Thymus (tissue), 11 donors: ENCODE measurements at regions not wholly inside any gene's neighbourhood (a gene's known extent, or its start where the extent isn't known, plus 50 kb on each side); places are given as distances from the start of the nearest gene placed in this dataset.

Source experiments
- DNase-seq, 9 donors: peaks; one replicate each; pipeline ENCODE4 v3.0.0-alpha.2; 2013; ENCODE audit warnings: low spot score in 9 of 9, low read depth in 6 of 9, missing footprints in 1 of 9
- H3K27ac ChIP-seq, 2 donors: one replicate each; pipeline ENCODE4 v1.5.1; 2013; ENCODE audit warnings: control low read depth in 1 of 2, low read depth in 1 of 2, low read length in 1 of 2, mild to moderate bottlenecking in 1 of 2, moderate library complexity in 1 of 2
- H3K27me3 ChIP-seq, 2 donors: one replicate each; pipeline ENCODE4 v1.5.1; 2013; ENCODE audit warnings: low read length in 1 of 2; ENCODE audit not compliant: control insufficient read depth in 2 of 2, insufficient read depth in 1 of 2
- H3K36me3 ChIP-seq, 2 donors: one replicate each; pipeline ENCODE4 v1.5.1; 2013; ENCODE audit warnings: low read length in 1 of 2, mild to moderate bottlenecking in 1 of 2, moderate library complexity in 1 of 2; ENCODE audit not compliant: control insufficient read depth in 2 of 2, insufficient read depth in 2 of 2
- H3K4me1 ChIP-seq, 2 donors: one replicate each; pipeline ENCODE4 v1.5.1; 2013; ENCODE audit warnings: low read length in 2 of 2; ENCODE audit not compliant: control insufficient read depth in 2 of 2, insufficient read depth in 2 of 2
- H3K4me3 ChIP-seq, 2 donors: one replicate each; pipeline ENCODE4 v1.5.1; 2013; ENCODE audit warnings: low read length in 2 of 2, control low read depth in 1 of 2, mild to moderate bottlenecking in 1 of 2
- H3K9me3 ChIP-seq, 2 donors: one replicate each; pipeline ENCODE4 v1.5.1; 2013; ENCODE audit warnings: low read length in 1 of 2, mild to moderate bottlenecking in 1 of 2; ENCODE audit not compliant: control insufficient read depth in 2 of 2, insufficient read depth in 1 of 2
- WGBS: extraction: QIAGEN DNeasy Blood & Tissue Kit; methylation state at CpG from one replicate; pipeline ENCODE4 v1.1.7; 2013; 5-methylcytosine and 5-hydroxymethylcytosine counted together
- donor health status: healthy.

GRCh38 chr11:70824605-70825245 is 426.4 kb downstream of the CTTN start:
- DNase-seq, result no peak
- WGBS, result 28% methylated on average over 17 of the region's 17 CpGs
- H3K9me3 ChIP-seq, result no peaks in the 10 kb centered on the region
- no peaks in the 10 kb centered on the region for H3K36me3 ChIP-seq
- H3K4me1 ChIP-seq, result no peaks in the 10 kb centered on the region
- H3K27me3 ChIP-seq, result peaks cover 6 to 37% of the 10 kb centered on the region in 2 donors
- no peak overlapping the region for H3K4me3 ChIP-seq
- H3K27ac ChIP-seq, result no peak overlapping the region

- Histone ChIP-seq H3K27me3 (peaks cover 6 to 37% of the 10 kb centered on the region in 2 donors), H3K9me3 (no peaks in the 10 kb centered on the region), H3K27ac (no peak overlapping the region), H3K36me3 (no peaks in the 10 kb centered on the region), H3K4me3 (no peak overlapping the region), H3K4me1 (no peaks in the 10 kb centered on the region)
- WGBS, result 63% methylated on average over 21 of the region's 21 CpGs
- DNase-seq, result no peak
These were observed 426.4 kb downstream of the SHANK2 start for GRCh38 chr11:70825893-70826540.

- Histone ChIP-seq H3K36me3 (no peaks in the 10 kb centered on the region), H3K27ac (no peak overlapping the region), H3K9me3 (no peaks in the 10 kb centered on the region), H3K4me1 (no peaks in the 10 kb centered on the region), H3K4me3 (no peak overlapping the region), H3K27me3 (peaks cover 6 to 37% of the 10 kb centered on the region in 2 donors)
- no peak for DNase-seq
- 24% methylated on average over 35 of the region's 35 CpGs for WGBS
These were observed 425.6 kb downstream of the SHANK2 start for GRCh38 chr11:70826541-70827335.

GRCh38 chr11:70828593-70829082 is 423.7 kb downstream of the SHANK2 start:
- Histone ChIP-seq H3K27me3 (peaks cover 6 to 36% of the 10 kb centered on the region in 2 donors), H3K36me3 (no peaks in the 10 kb centered on the region), H3K4me3 (no peak overlapping the region), H3K9me3 (no peaks in the 10 kb centered on the region), H3K4me1 (no peaks in the 10 kb centered on the region), H3K27ac (no peak overlapping the region)
- WGBS, result 93% methylated on average over 20 of the region's 20 CpGs
- no peak for DNase-seq

DNA sequence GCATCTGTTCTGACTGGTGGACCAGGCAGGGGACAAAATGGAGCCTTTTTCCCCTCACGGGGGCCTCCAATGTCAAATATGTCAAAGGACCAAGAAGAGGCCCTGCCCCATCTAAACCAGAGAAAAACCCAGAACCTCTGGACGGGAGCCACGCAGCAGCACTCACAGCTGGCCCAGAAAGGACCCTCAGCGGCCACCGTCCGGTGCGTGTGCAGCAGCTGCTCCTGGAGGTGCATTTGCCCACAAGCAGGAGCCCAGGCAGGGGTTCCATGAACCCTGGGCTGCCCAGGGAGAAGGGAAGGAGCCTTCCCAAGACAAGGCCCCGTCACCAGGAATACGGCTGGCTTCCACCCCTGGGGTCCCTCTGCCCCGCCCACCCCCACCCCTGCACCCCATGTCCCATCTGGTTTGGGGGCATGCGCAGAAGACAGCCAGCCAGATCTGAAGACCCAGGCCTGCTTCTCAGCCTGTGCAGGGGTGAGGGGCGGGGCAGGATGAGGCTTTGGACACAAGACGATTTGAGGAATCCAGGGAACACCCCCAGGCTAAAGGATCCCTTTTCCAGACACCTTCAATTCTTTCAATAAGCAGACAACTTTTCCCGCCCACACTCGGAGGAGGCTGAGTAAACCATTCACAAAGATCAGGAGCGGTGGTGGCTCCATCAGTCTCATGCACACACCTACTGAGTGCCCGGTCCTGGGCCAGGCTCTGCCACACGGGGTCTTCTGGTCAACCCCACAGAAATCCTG is 423.1 kb downstream of the SHANK2 start:
- Histone ChIP-seq H3K9me3 (no peaks in the 10 kb centered on the region), H3K27ac (no peak overlapping the region), H3K36me3 (no peaks in the 10 kb centered on the region), H3K27me3 (peaks cover 6 to 30% of the 10 kb centered on the region in 2 donors), H3K4me1 (no peaks in the 10 kb centered on the region), H3K4me3 (no peak overlapping the region)
- 95% methylated on average over 18 of the region's 18 CpGs for WGBS
- no peak for DNase-seq

DNA sequence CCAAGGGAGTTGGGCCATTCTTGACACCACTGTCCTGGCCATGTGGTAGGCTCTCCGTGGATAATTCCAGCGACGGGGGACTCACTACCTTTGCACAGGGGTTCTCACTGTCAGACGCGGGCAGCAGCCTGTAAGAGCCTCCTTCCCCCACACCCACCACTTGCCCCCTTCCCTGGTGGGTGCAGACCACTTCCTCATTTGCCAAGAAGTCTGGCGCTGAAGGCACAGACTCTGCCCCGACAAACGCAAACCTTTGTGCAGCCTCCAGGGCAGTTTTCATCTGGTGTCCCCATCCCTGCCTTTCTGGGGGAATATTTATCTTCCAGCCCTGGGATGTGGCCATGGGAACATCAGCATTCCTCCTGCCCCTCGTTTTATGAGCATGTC is 422.5 kb downstream of the SHANK2 start:
- WGBS, result 30% methylated on average over 9 of the region's 9 CpGs
- H3K4me3 ChIP-seq, result no peak overlapping the region
- H3K9me3 ChIP-seq, result no peaks in the 10 kb centered on the region
- no peaks in the 10 kb centered on the region for H3K36me3 ChIP-seq
- H3K27me3 ChIP-seq, result peaks cover 6 to 24% of the 10 kb centered on the region in 2 donors
- H3K27ac ChIP-seq, result no peak overlapping the region
- no peak for DNase-seq
- H3K4me1 ChIP-seq, result no peaks in the 10 kb centered on the region

- H3K27me3 ChIP-seq, result peaks cover 0 to under 1% of the 10 kb centered on the region in 2 donors
These were observed 419.4 kb downstream of the SHANK2 start for GRCh38 chr11:70833011-70833410.

GRCh38 chr11:70833554-70833953 is 418.8 kb downstream of the SHANK2 start:
- WGBS, result 69% methylated on average over 5 of the region's 5 CpGs
- H3K27ac ChIP-seq, result no peak overlapping the region
- H3K4me1 ChIP-seq, result no peaks in the 10 kb centered on the region

More at GRCh38 chr11:70833011-70833410, 419.4 kb downstream of the SHANK2 start:
- 95% methylated on average over 11 of the region's 11 CpGs for WGBS
- no peaks in the 10 kb centered on the region for H3K36me3 ChIP-seq
- H3K4me3 ChIP-seq, result no peak overlapping the region
- no peaks in the 10 kb centered on the region for H3K9me3 ChIP-seq
- H3K27ac ChIP-seq, result no peak overlapping the region
- no peak for DNase-seq
- no peaks in the 10 kb centered on the region for H3K4me1 ChIP-seq

More at GRCh38 chr11:70833554-70833953, 418.8 kb downstream of the SHANK2 start:
- DNase-seq, result no peak
- H3K4me3 ChIP-seq, result no peak overlapping the region
- no peaks in the 10 kb centered on the region for H3K27me3 ChIP-seq
- H3K9me3 ChIP-seq, result no peaks in the 10 kb centered on the region
- H3K36me3 ChIP-seq, result no peaks in the 10 kb centered on the region
